Ishikawa (cell line): ENCODE measurements at regions not wholly inside any gene's neighbourhood (a gene's known extent, or its start where the extent isn't known, plus 50 kb on each side); places are given as distances from the start of the nearest gene placed in this dataset.

ENCODE experiments used
- CEBPB ChIP-seq: IDR thresholded peaks from 2 replicates; pipeline ENCODE4 v1.6.1; 2012
- CREB1 ChIP-seq: IDR thresholded peaks from 2 replicates; pipeline ENCODE4 v1.6.1; 2012; ENCODE audit warnings: low read depth
- EGR1 ChIP-seq: IDR thresholded peaks from 2 replicates; pipeline ENCODE4 v1.6.1; 2012
- EP300 ChIP-seq: IDR thresholded peaks from 2 replicates; pipeline ENCODE4 v1.6.1; 2012; ENCODE audit warnings: borderline replicate concordance
- FOXM1 ChIP-seq: IDR thresholded peaks from 2 replicates; pipeline ENCODE4 v1.6.1; 2012; ENCODE audit warnings: low read depth, borderline replicate concordance
- NFIC ChIP-seq: IDR thresholded peaks from 2 replicates; pipeline ENCODE4 v1.6.1; 2012
- RAD21 ChIP-seq: IDR thresholded peaks from 2 replicates; pipeline ENCODE4 v1.6.1; 2012; ENCODE audit warnings: low read depth
- TAF1 ChIP-seq: IDR thresholded peaks from 2 replicates; pipeline ENCODE4 v1.6.1; 2012; ENCODE audit warnings: low read depth, mild to moderate bottlenecking
- TCF12 ChIP-seq: IDR thresholded peaks from 2 replicates; pipeline ENCODE4 v1.6.1; 2012; ENCODE audit warnings: low read depth
- TEAD4 ChIP-seq: IDR thresholded peaks from 2 replicates; pipeline ENCODE4 v1.6.1; 2012
- YY1 ChIP-seq: IDR thresholded peaks from 2 replicates; pipeline ENCODE4 v1.6.1; 2012; ENCODE audit warnings: low read depth
- ZBTB7A ChIP-seq: IDR thresholded peaks from 2 replicates; pipeline ENCODE4 v1.6.1; 2012; ENCODE audit warnings: low read depth
- TF ChIP-seq, protein P1 (sequence below): IDR thresholded peaks from 2 replicates; pipeline ENCODE4 v1.6.1; 2012
- TF ChIP-seq, protein P2 (sequence below): IDR thresholded peaks from 2 replicates; pipeline ENCODE4 v1.6.1; 2012
- TF ChIP-seq, protein P3 (sequence below): IDR thresholded peaks from 2 replicates; pipeline ENCODE4 v1.6.1; 2012; ENCODE audit warnings: low read depth, mild to moderate bottlenecking

DNA sequence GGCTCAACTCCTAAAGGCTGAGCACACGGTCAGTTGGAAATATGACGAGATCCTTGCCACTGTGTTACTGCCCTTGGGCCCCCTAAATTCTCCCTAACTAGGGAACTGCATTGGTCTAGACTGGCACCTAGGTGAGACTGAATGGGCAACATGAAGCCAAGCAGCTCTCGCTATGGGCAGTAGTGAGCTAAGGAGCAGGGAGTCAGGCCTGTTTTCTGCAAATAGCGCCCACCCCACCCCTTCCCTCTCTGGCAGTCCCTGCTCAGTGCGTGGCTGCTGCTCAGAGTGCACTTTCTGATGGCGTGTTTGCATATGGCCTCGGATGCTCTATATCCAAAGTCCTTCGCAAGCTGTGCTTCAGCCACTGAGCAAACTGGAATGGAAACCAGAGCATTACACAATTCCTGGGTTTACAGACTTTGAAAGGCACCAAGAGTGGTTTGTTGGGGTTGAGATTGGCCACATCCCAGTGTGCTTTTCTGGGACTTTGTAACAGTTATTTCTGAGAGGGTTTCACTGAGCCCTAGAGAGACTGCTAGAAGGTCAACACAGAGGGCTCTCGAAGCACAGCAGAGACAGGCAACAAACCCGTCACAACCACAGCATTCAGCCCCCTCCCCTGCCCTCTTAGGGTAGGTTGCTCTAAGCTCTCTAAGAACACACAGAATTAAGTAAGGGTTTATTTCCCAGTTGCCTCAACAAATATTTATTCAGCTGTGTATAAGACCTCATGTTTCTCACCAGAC, 419.9 kb downstream of the STK39 start:
- TF ChIP-seq NFIC (no peak), TCF12 (no peak), EP300 (no peak), YY1 (no peak), TEAD4 (no peak), RAD21 (no peak), TAF1 (no peak), CREB1 (no peak), ZBTB7A (no peak), CEBPB (no peak), EGR1 (no peak), FOXM1 (no peak)
- TF ChIP-seq, protein P1, sequence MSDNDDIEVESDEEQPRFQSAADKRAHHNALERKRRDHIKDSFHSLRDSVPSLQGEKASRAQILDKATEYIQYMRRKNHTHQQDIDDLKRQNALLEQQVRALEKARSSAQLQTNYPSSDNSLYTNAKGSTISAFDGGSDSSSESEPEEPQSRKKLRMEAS = no peak
- TF ChIP-seq, protein P2, sequence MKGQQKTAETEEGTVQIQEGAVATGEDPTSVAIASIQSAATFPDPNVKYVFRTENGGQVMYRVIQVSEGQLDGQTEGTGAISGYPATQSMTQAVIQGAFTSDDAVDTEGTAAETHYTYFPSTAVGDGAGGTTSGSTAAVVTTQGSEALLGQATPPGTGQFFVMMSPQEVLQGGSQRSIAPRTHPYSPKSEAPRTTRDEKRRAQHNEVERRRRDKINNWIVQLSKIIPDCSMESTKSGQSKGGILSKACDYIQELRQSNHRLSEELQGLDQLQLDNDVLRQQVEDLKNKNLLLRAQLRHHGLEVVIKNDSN = no peak
- TF ChIP-seq, protein P3, sequence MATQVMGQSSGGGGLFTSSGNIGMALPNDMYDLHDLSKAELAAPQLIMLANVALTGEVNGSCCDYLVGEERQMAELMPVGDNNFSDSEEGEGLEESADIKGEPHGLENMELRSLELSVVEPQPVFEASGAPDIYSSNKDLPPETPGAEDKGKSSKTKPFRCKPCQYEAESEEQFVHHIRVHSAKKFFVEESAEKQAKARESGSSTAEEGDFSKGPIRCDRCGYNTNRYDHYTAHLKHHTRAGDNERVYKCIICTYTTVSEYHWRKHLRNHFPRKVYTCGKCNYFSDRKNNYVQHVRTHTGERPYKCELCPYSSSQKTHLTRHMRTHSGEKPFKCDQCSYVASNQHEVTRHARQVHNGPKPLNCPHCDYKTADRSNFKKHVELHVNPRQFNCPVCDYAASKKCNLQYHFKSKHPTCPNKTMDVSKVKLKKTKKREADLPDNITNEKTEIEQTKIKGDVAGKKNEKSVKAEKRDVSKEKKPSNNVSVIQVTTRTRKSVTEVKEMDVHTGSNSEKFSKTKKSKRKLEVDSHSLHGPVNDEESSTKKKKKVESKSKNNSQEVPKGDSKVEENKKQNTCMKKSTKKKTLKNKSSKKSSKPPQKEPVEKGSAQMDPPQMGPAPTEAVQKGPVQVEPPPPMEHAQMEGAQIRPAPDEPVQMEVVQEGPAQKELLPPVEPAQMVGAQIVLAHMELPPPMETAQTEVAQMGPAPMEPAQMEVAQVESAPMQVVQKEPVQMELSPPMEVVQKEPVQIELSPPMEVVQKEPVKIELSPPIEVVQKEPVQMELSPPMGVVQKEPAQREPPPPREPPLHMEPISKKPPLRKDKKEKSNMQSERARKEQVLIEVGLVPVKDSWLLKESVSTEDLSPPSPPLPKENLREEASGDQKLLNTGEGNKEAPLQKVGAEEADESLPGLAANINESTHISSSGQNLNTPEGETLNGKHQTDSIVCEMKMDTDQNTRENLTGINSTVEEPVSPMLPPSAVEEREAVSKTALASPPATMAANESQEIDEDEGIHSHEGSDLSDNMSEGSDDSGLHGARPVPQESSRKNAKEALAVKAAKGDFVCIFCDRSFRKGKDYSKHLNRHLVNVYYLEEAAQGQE = no peak

DNA sequence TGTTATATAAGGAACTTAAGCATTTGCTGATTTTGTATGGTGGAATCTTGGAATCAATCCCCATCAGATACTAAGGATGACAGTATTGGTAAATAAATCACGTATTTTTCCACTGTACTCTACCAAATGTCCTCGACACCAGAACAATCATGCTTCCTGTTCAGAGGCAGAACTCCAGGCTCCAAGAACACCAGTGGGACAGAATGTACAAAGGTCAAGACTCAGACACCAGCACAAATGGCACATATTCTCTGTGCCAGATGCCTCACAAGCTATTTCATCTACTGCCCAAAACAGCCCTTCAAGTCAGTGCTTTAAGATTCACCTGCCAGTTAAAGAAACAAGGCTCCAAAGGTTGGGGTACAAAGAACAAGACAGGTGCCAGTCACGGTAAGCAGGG, 420.5 kb downstream of the STK39 start:
- TF ChIP-seq CEBPB = no peak
- no peak for TF ChIP-seq RAD21
- no peak for TF ChIP-seq EGR1
- TF ChIP-seq YY1 = no peak
- TF ChIP-seq TCF12 = no peak
- no peak for TF ChIP-seq NFIC
- no peak for TF ChIP-seq TEAD4
- TF ChIP-seq, protein P3 = no peak

DNA sequence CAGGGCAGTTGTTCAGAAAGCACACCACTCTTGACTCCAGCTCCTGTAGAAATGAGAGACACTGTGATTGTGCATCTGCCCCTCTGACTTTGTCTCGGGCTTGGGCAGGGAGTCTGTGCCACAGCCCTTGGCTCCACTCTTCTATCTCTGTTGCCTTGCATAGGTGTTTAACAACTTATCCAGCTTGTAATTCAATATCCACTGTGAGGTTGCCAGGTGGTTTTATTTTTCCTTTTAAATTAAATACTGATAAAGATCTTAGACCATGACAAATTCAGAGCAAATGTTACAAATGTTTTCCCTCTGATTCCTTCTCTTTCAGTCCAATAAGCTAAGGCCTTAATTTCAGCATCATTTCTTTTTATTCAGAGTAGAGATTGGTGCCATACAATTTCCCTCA, 421.7 kb downstream of the STK39 start:
- TF ChIP-seq EGR1 (no peak), NFIC (no peak), CEBPB (no peak), RAD21 (no peak), TEAD4 (no peak), TAF1 (no peak), FOXM1 (no peak), ZBTB7A (no peak), CREB1 (no peak), YY1 (no peak), EP300 (no peak), TCF12 (no peak)
- TF ChIP-seq, protein P2 = no peak
- TF ChIP-seq, protein P3 = no peak
- TF ChIP-seq, protein P1 = no peak

DNA sequence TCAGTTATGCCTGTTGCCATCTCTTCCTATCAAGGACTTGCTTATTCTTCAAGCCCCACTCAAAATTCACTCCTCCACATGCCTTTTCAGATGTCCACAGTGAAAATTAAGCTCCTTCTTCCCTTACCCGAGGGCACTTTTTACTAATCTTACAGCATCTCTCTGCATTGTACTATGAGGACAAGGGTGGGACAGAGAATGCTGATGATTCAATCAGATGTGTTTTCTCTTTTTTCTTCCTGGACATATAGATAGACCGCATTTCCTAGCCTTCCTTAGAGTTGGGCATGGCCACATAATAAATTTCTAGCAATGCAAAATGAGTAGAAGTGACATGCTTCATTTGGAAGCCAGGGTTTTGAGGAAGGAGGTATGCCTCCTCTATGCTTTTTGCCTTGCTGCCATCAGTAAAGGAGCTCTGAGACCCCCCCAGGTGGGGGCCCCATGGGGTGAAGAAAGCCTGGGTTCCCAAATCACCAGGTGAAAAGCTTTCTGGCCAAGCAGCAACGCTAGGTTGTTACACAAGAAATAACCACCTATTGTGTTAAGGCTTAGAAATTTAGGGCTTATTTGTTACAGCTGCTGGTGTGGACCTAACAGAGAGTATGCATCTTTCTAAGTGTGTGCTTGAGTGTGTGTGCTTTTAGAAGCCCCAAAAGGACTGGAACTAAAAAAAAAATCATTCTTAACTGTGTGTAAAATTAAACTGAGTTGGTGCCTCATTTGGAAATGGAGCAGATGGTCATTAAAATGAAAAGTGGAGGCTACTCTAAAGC, 424.5 kb downstream of the STK39 start:
- TF ChIP-seq TCF12 = no peak
- TF ChIP-seq RAD21 = no peak
- TF ChIP-seq, protein P2 = no peak
- TF ChIP-seq, protein P3 = no peak
- no peak for TF ChIP-seq ZBTB7A
- TF ChIP-seq NFIC = no peak
- no peak for TF ChIP-seq FOXM1
- no peak for TF ChIP-seq CEBPB
- TF ChIP-seq, protein P1 = no peak
- TF ChIP-seq YY1 = no peak
- TF ChIP-seq EGR1 = no peak
- no peak for TF ChIP-seq EP300
- TF ChIP-seq CREB1 = no peak
- TF ChIP-seq TAF1 = no peak
- no peak for TF ChIP-seq TEAD4
